ENCODE measurements at regions not wholly inside any gene's neighbourhood (a gene's known extent, or its start where the extent isn't known, plus 50 kb on each side); places are given as distances from the start of the nearest gene placed in this dataset.

DNA sequence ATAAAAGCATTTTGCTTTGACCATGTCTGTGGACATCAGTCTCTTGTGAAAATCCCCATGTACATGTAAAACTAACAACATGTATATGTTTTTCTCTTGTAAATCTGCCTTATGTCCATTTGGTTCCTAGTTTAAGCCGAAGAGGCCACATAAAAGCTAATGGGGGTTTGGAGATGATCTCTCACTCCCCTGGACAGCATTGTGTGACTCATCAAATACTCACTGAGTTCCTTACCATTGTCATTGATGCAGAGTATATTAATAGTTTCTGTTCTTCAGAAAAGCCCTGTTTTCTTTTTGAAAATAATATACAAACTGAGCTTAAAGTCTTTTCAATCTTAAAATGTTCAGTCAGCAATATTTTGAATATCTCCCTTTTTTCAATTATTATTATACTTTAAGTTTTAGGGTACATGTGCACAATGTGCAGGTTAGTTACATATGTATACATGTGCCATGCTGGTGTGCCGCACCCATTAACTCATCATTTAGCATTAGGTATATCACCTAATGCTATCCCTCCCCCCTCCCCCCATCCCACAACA, 536.7 kb upstream of the HTR2A start:
- Histone ChIP-seq H2AFZ (ENCODE audit: low read depth, low read length) (no peak overlapping the region), H3K9me2 (ENCODE audit: insufficient read depth, low read length) (no peaks in the 10 kb centered on the region), H3K27ac (ENCODE audit: low read length) (no peak overlapping the region), H3K79me2 (replicated peaks; ENCODE audit: insufficient read depth, low read length) (no peaks in the 10 kb centered on the region), H3K9ac (ENCODE audit: low read length) (no peak overlapping the region), H4K20me1 (ENCODE audit: insufficient read depth) (no peaks in the 10 kb centered on the region), H3K4me3 (ENCODE audit: low read length) (no peak overlapping the region), H3K27me3 (ENCODE audit: insufficient read depth, low read depth, low read length) (no peaks in the 10 kb centered on the region), H3K9me3 (ENCODE audit: low read length) (no peaks in the 10 kb centered on the region), H3K36me3 (ENCODE audit: insufficient read depth, low read length) (no peaks in the 10 kb centered on the region), H3F3A (ENCODE audit: insufficient read depth, low read length, poor library complexity, severe bottlenecking) (no peaks in the 10 kb centered on the region), H3K4me2 (ENCODE audit: low read length) (no peak overlapping the region)
- TF ChIP-seq RAD21 (conservative IDR thresholded peaks at IDR 0.05) (no peak), SMC3 (conservative IDR thresholded peaks at IDR 0.05; ENCODE audit: poor library complexity) (no peak), TAF1 (IDR thresholded peaks at IDR 0.05; ENCODE audit: low read depth) (no peak), POLR2AphosphoS5 (IDR thresholded peaks at IDR 0.05) (no peak), EP300 (conservative IDR thresholded peaks at IDR 0.05; ENCODE audit: poor library complexity, severe bottlenecking) (no peak), EZH2 (IDR thresholded peaks at IDR 0.05; ENCODE audit: borderline replicate concordance, insufficient read depth, low read length, poor library complexity, severe bottlenecking) (no peak), MXI1 (conservative IDR thresholded peaks at IDR 0.05; ENCODE audit: poor library complexity, severe bottlenecking) (no peak)
- TF ChIP-seq, protein P1, sequence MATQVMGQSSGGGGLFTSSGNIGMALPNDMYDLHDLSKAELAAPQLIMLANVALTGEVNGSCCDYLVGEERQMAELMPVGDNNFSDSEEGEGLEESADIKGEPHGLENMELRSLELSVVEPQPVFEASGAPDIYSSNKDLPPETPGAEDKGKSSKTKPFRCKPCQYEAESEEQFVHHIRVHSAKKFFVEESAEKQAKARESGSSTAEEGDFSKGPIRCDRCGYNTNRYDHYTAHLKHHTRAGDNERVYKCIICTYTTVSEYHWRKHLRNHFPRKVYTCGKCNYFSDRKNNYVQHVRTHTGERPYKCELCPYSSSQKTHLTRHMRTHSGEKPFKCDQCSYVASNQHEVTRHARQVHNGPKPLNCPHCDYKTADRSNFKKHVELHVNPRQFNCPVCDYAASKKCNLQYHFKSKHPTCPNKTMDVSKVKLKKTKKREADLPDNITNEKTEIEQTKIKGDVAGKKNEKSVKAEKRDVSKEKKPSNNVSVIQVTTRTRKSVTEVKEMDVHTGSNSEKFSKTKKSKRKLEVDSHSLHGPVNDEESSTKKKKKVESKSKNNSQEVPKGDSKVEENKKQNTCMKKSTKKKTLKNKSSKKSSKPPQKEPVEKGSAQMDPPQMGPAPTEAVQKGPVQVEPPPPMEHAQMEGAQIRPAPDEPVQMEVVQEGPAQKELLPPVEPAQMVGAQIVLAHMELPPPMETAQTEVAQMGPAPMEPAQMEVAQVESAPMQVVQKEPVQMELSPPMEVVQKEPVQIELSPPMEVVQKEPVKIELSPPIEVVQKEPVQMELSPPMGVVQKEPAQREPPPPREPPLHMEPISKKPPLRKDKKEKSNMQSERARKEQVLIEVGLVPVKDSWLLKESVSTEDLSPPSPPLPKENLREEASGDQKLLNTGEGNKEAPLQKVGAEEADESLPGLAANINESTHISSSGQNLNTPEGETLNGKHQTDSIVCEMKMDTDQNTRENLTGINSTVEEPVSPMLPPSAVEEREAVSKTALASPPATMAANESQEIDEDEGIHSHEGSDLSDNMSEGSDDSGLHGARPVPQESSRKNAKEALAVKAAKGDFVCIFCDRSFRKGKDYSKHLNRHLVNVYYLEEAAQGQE (IDR thresholded peaks at IDR 0.05; ENCODE audit: borderline replicate concordance): no peak
- TF ChIP-seq, protein P2, sequence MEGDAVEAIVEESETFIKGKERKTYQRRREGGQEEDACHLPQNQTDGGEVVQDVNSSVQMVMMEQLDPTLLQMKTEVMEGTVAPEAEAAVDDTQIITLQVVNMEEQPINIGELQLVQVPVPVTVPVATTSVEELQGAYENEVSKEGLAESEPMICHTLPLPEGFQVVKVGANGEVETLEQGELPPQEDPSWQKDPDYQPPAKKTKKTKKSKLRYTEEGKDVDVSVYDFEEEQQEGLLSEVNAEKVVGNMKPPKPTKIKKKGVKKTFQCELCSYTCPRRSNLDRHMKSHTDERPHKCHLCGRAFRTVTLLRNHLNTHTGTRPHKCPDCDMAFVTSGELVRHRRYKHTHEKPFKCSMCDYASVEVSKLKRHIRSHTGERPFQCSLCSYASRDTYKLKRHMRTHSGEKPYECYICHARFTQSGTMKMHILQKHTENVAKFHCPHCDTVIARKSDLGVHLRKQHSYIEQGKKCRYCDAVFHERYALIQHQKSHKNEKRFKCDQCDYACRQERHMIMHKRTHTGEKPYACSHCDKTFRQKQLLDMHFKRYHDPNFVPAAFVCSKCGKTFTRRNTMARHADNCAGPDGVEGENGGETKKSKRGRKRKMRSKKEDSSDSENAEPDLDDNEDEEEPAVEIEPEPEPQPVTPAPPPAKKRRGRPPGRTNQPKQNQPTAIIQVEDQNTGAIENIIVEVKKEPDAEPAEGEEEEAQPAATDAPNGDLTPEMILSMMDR (IDR thresholded peaks at IDR 0.05; ENCODE audit: poor library complexity, severe bottlenecking): no peak

DNA sequence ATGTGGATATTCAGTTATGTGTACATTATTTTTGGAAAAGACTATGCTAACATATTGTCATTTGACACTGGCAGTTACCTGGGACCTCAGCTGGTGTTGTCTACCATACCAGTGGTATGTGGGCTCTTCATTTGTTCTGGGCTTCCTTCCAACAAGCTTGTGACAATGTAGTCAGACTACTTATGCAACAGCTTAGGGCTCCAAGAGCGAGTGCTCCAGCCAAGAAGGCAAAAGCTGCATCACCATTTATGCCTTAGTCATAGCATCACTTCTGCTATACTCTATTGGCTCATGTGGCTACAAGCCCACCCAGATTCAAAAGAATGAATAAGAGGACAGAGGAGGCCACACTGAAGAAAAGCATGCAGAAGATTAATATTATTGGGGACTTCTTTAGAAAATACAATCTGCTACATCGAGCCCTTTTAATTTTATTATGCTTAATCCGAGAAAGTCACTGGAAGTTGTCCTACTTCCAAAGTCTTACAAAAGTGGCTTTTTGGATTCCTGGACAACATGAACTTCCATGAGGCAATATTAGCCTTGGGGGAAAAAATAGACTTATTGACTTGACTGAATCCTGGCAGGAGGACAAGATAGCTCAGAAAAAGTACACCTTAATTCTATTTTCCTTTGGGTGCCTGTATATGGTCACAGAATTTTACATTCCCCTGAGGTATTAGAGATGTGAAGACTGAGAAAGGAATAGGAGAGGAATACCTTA, 529.4 kb upstream of the HTR2A start:
- H3K27ac ChIP-seq (ENCODE audit: low read length): no peak overlapping the region
- TF ChIP-seq, protein P2 (IDR thresholded peaks at IDR 0.05; ENCODE audit: poor library complexity, severe bottlenecking): no peak
- TF ChIP-seq EP300 (conservative IDR thresholded peaks at IDR 0.05; ENCODE audit: poor library complexity, severe bottlenecking): no peak
- TF ChIP-seq POLR2AphosphoS5 (IDR thresholded peaks at IDR 0.05): no peak
- no peak for TF ChIP-seq MXI1 (conservative IDR thresholded peaks at IDR 0.05; ENCODE audit: poor library complexity, severe bottlenecking)
- TF ChIP-seq RAD21 (conservative IDR thresholded peaks at IDR 0.05): no peak
- no peak for TF ChIP-seq TAF1 (IDR thresholded peaks at IDR 0.05; ENCODE audit: low read depth)
- TF ChIP-seq, protein P1 (IDR thresholded peaks at IDR 0.05; ENCODE audit: borderline replicate concordance): no peak
- TF ChIP-seq SMC3 (conservative IDR thresholded peaks at IDR 0.05; ENCODE audit: poor library complexity): no peak
- no peak for TF ChIP-seq EZH2 (IDR thresholded peaks at IDR 0.05; ENCODE audit: borderline replicate concordance, insufficient read depth, low read length, poor library complexity, severe bottlenecking)

More for the DNA sequence above, 529.4 kb upstream of the HTR2A start:
- Histone ChIP-seq H3K4me2 (ENCODE audit: low read length) (no peak overlapping the region), H3K4me3 (ENCODE audit: low read length) (no peak overlapping the region), H4K20me1 (ENCODE audit: insufficient read depth) (no peaks in the 10 kb centered on the region), H3K79me2 (replicated peaks; ENCODE audit: insufficient read depth, low read length) (no peaks in the 10 kb centered on the region), H3K27me3 (ENCODE audit: insufficient read depth, low read depth, low read length) (no peaks in the 10 kb centered on the region), H3K36me3 (ENCODE audit: insufficient read depth, low read length) (no peaks in the 10 kb centered on the region), H3K9me3 (ENCODE audit: low read length) (no peaks in the 10 kb centered on the region), H2AFZ (ENCODE audit: low read depth, low read length) (no peak overlapping the region), H3K9ac (ENCODE audit: low read length) (no peak overlapping the region), H3F3A (ENCODE audit: insufficient read depth, low read length, poor library complexity, severe bottlenecking) (no peaks in the 10 kb centered on the region), H3K9me2 (ENCODE audit: insufficient read depth, low read length) (no peaks in the 10 kb centered on the region)

Measured in neural cell (in vitro differentiated cells).